NCI-H1105 treated with DMSO at 0.1 percent for 48 hours (cell line): ENCODE measurements at regions not wholly inside any gene's neighbourhood (a gene's known extent, or its start where the extent isn't known, plus 50 kb on each side); places are given as distances from the start of the nearest gene placed in this dataset.

ENCODE experiments used
- DNase-seq: peaks from one replicate; lab custom pipeline; 2025; lab: John Stamatoyannopoulos, UW

DNA sequence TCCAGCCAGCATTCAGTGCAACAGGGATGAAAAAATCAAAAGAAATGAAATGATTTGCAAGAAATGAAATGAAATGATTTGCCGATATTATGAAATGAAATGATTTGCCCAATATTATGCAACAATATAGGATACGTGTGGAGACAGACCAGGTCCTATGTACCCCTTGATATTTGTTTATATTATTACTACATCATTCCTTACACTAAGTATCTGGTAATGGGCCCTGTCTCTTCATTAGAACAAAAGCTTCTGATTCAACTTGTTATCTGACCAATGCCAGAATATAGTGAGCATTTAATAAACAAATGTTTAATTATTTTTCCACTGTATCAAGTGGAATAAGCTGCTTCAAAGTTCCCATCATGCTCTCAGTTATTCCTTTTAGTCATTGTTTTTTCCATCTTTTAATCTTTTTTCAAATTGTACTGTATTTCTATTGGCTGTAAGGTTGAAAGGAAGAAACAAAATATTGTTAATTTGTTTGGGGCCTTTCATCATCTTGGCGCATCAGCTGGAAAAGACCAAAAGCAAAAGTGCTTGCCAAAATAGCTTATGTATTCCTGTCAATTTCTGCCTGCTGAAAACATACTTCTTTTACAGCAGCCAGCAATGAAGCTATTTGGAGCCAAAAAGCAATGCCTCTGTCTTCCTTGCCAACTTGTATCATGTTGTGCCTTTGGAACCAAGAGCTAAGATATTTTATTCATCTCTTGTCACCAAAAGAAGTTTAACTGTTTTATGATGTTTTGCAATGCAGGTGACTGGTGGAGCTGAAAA, 2314.9 kb downstream of the LRRC4C start:
- DNase-seq = no peak

DNA sequence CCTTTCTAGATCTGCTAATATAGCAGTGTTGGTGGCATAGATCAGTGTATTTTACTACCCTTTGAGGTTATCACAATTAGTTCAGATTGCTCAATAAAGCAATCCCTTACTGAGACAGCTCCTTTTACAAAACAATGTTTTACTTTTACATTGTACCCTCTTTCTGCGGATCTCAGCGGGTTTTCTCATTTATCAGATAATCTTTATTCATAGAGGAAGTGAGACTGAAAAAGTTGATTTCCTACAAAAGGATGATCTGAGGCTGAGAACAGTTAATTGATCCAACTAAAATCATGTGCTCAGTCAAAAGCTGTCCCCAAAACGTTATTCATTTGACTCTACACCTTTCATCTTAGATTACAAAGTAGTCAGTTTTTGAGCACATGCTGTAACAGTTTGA, 2319.9 kb downstream of the LRRC4C start:
- DNase-seq = no peak

DNA sequence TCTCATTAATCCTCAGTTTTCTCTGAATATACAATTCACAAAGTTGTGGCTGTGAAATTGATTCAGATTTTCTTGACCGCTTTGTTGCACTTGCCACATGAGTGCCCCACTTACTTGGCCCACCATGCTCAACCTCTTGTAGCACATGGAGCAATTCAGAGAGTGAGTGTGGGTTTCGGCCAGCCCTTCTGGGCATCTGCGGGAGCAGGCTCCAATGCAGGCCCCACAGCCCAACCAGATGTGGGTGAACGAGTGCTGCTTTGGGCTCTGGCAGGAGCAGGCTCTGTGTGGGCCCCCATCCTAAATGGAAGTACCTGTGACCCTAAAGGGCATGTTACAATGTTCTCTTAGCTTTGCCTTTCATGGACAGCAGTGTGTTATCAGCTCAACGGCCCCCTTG, 2338.6 kb downstream of the LRRC4C start:
- DNase-seq = no peak

- no peak for DNase-seq
Observed at GRCh38 chr11:39113606-39114005, 2345.8 kb downstream of the LRRC4C start.

- no peak for DNase-seq
Observed at GRCh38 chr11:39102236-39102635, 2357.2 kb downstream of the LRRC4C start.

DNA sequence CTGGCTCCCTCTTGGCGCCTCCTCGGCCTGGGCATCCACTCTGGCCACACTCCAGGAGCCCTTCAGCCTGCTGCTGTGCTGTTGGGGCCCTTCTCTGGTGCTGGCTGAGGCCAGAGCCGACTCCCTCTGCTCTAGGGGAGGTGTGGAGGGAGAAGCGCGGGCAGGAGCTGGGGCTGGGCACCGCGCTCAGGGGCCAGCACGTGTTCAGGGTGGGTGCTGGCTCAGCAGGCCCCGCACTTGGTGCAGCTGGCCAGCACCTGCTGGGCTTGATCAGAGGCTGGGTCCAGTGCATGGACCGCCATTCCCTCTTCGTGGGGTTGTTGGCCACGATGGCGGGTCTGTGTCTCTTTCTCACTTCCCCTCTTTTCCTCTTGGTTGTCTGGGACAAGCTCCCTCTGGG, 2381.0 kb downstream of the LRRC4C start:
- no peak for DNase-seq

- no peak for DNase-seq
Observed at GRCh38 chr11:39037611-39038010, 2421.8 kb downstream of the LRRC4C start.

DNA sequence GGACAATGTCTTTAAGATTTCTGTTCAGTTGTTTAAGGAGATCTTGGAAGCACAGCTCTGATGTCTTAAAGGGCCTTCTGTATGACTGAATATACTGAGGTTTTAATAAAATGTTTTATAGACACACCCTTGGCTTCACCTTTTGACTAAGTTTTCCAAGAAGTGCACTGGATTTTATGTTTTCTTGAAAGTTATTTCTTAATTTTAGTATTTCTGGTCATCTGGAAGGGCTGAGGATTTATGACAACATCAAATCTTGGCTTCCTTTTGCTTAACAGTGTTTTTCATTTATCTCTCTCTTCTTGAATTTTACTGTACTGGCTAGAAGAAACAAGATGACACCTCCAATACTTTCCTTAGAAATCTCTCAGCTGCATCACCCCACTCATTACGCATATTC, 2423.4 kb downstream of the LRRC4C start:
- DNase-seq = no peak

GRCh38 chr11:39021539-39021938, 2423.5 kb upstream of the RAG2 start:
- no peak for DNase-seq

- DNase-seq = no peak
Observed at GRCh38 chr11:39011797-39012196, 2413.8 kb upstream of the RAG2 start.

DNA sequence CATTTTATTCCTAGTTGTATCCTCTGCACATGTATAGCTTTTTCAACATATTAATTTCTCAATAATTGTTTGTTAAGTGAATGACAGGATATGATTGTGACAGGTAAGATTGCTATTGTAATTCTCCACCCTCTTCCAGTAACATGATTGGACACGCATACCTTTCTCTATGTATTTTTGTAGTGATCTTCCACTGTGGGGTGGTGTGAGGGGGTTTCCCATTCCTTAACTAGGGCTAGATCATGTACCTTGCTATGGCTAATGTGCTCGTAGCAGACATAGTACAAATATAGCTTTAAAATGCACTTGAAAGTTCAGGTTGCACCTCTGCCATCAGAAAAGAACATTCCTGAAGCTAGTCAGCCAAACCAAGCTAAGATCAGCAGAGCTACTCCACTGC, 2392.8 kb upstream of the RAG2 start:
- DNase-seq = no peak

DNA sequence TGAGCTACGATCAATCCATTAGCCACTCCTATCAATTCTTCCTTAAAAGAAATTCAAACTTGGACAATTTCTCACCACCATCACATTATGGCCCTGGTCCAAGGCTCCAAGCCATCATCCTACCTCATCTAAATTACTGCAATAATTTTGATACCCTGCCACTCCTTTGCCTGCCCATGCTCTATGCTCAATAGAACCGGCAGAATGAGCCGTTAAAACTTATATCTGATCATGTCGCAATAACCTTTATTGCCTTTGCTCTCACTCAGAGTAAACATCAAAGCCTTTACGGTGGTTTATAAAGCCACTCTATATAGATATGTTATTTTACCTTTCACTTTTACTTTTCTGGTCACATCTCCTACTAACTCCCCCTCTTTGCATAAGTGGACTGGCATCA, 2392.1 kb upstream of the RAG2 start:
- DNase-seq = no peak

DNA sequence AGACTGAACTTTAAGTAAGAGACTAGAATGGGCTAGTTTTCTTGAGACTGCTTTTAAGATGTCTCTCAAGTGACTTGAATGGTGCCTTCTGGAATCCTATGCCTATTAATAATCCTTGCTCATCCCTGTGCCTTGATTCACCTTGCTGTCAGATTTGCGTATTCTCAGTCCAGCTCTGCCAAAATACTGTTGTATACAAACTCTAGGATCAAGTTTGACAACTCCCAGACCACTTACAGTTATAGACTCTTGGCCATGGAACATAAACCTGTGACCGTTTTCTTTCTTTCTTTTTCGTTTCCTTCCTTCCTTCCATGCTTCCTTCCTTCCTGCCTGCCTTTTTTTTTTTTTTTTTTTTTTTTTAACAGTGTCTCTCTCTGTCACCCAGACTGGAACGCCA, 2390.9 kb upstream of the RAG2 start:
- DNase-seq = no peak

GRCh38 chr11:38972220-38972619, 2374.2 kb upstream of the RAG2 start:
- DNase-seq = no peak

GRCh38 chr11:38971141-38971540, 2373.1 kb upstream of the RAG2 start:
- DNase-seq = no peak

DNA sequence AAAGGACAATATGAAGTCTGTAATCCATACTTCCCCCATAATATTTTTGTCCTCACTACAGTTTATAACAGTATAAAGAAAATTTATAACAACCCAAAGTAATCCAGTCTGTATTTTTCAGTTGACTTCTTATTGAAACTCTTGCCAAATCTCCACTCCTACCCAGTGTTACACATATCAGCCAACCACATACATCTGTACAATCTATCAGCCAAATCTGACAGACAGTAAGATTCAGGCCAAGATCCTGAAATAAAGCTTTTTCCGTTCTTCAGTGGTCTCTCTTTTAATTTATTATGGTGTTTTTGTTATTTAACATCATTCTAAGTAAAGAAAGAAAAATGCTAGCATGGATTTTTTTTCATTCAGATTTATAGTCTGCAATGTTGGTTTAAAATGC, 2370.9 kb upstream of the RAG2 start:
- no peak for DNase-seq

DNA sequence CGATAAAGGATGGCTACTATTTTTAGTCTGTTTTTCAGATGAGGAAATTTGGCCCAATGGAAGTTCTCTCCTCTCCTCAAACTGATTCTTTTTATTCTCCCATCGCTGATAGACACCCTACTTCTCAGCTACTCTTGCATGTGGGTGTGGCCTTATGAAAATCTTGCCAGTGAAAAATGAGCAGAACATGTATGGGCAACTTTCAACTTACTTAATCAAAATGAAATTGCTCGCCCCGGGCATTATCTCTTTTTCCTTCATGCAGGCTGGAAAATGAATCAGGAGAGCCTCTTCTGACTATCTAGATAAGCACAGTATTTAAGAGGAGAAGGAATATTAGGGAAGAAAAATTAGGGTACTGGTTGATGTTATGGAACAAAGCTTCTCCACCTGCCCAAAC, 2354.7 kb upstream of the RAG2 start:
- DNase-seq = no peak

- DNase-seq = no peak
Observed at GRCh38 chr11:38950867-38951266, 2352.8 kb upstream of the RAG2 start.

- DNase-seq = no peak
Observed at GRCh38 chr11:38948392-38948791, 2350.4 kb upstream of the RAG2 start.

- DNase-seq = no peak
Observed at GRCh38 chr11:38937709-38938108, 2339.7 kb upstream of the RAG2 start.

DNA sequence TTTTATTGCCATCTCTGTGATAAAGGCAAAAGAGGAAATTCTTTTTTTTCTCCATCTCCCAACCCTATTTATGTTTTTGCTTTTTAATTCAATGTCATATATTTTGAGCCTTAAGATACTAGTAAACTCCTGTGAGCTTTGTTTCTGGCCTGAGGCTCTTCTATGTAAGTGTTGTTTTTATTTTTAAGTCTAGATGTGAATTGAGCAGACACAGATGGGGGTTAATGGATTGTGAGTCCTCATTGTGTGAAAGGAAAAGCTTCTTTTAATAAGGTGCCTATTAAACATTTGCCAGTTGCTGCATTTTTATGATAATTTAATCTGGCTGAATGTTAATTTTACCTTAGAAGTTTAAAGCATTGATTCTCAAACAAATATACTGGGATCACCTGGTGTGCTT, 2337.9 kb upstream of the RAG2 start:
- no peak for DNase-seq

DNA sequence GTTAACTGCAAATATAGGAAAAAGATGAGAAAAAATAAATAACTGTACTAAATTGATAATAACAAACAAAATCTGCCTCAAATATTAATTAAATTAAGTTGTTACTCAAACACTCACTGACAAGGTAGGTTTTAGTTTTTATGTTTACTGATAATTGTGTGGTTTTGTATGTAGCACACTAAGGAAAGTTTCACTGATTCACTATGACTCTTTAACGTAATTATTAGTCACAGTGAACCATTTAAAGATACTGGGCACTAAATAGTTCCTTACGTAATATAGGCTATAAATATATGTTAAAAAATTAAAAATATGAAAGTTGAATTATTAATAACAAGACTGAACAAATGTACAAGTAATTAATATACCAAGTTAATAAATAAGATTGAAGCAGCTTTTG, 2330.0 kb upstream of the RAG2 start:
- DNase-seq = no peak

- DNase-seq = no peak
Observed at GRCh38 chr11:38924644-38925043, 2326.6 kb upstream of the RAG2 start.

DNA sequence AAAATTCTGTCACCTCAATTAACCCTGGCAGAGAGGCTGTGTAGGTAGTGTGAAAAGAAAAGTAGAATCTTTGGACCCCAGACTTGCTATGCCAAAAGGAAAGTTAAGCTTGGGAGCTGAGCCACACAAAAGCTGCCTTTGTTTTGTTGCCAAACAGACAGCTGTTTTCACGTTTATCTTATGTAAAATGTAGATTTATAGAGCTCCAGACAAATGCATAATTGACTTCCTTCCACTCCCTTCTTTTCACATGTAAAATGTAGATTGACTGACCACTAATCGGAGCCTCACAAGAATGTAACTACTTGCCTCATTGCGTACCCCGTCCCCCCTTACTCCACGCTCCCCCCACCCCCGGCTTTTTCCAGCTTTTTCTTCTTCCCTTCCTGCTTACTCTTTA, 2302.2 kb upstream of the RAG2 start:
- no peak for DNase-seq
